Central memory CD4-positive, alpha-beta T cell (primary cell): ENCODE measurements at regions not wholly inside any gene's neighbourhood (a gene's known extent, or its start where the extent isn't known, plus 50 kb on each side); places are given as distances from the start of the nearest gene placed in this dataset.

ENCODE experiments used
- DNase-seq: peaks from one replicate; pipeline ENCODE4 v3.0.0; 2022

GRCh38 chr4:52288212-52288855 is 237.2 kb downstream of the SPATA18 start:
- no peak for DNase-seq

- DNase-seq = no peak
Measured at GRCh38 chr4:52290466-52290865, 239.4 kb downstream of the SPATA18 start.

GRCh38 chr4:52292245-52292644 is 241.1 kb downstream of the SPATA18 start:
- no peak for DNase-seq

GRCh38 chr4:52296341-52296740 is 245.2 kb downstream of the SPATA18 start:
- no peak for DNase-seq

- DNase-seq = no peak
Measured at GRCh38 chr4:52298444-52298843, 247.3 kb downstream of the SPATA18 start.

GRCh38 chr4:52299120-52299519 is 248.0 kb downstream of the SPATA18 start:
- no peak for DNase-seq

GRCh38 chr4:52311464-52312125 is 260.5 kb downstream of the SPATA18 start:
- no peak for DNase-seq

GRCh38 chr4:52312722-52313121 is 261.6 kb downstream of the SPATA18 start:
- no peak for DNase-seq

- no peak for DNase-seq
Measured at GRCh38 chr4:52317361-52317879, 266.3 kb downstream of the SPATA18 start.

GRCh38 chr4:52317981-52318380 is 266.9 kb downstream of the SPATA18 start:
- no peak for DNase-seq

GRCh38 chr4:52329894-52330293 is 278.8 kb downstream of the SPATA18 start:
- DNase-seq = no peak

- no peak for DNase-seq
Measured at GRCh38 chr4:52343595-52343994, 292.5 kb downstream of the SPATA18 start.

GRCh38 chr4:52350926-52351325 is 299.8 kb downstream of the SPATA18 start:
- DNase-seq = no peak

- DNase-seq = no peak
Measured at GRCh38 chr4:52358366-52358765, 300.7 kb downstream of the USP46 start.

GRCh38 chr4:52358883-52359321 is 300.2 kb downstream of the USP46 start:
- DNase-seq = no peak

- no peak for DNase-seq
Measured at GRCh38 chr4:52366191-52366590, 292.9 kb downstream of the USP46 start.

- DNase-seq = no peak
Measured at GRCh38 chr4:52366621-52367020, 292.5 kb downstream of the USP46 start.

GRCh38 chr4:52367282-52367830 is 291.7 kb downstream of the USP46 start:
- no peak for DNase-seq

GRCh38 chr4:52368895-52369294 is 290.2 kb downstream of the USP46 start:
- no peak for DNase-seq

GRCh38 chr4:52369649-52370048 is 289.5 kb downstream of the USP46 start:
- no peak for DNase-seq

- no peak for DNase-seq
Measured at GRCh38 chr4:52370576-52370975, 288.5 kb downstream of the USP46 start.

GRCh38 chr4:52371841-52372240 is 287.3 kb downstream of the USP46 start:
- no peak for DNase-seq

GRCh38 chr4:52372269-52372668 is 286.8 kb downstream of the USP46 start:
- DNase-seq = no peak

GRCh38 chr4:52372747-52373146 is 286.4 kb downstream of the USP46 start:
- DNase-seq = no peak
